Fibroblast of skin of left biceps (primary cell): ENCODE measurements at regions not wholly inside any gene's neighbourhood (a gene's known extent, or its start where the extent isn't known, plus 50 kb on each side); places are given as distances from the start of the nearest gene placed in this dataset.
"Not testable (repeated sequence)": the region's sequence is repeated elsewhere in the genome, so short reads cannot be mapped to it uniquely, and the experiment has no call there.

Source experiments
- DNase-seq, 2 experiments: peaks; one replicate each; pipeline ENCODE4 v3.0.0-alpha.2; 2013; ENCODE audit warnings: low read depth in 2 of 2

- no peak for DNase-seq
These were observed 191.3 kb upstream of the KCNJ3 start for GRCh38 chr2:154507186-154507585.

- DNase-seq: no peak
These were observed 179.6 kb upstream of the KCNJ3 start for GRCh38 chr2:154518872-154519271.

GRCh38 chr2:154520951-154521350 lies 177.5 kb upstream of the KCNJ3 start:
- not testable (repeated sequence) for DNase-seq

GRCh38 chr2:154526234-154526633 lies 172.3 kb upstream of the KCNJ3 start:
- DNase-seq: no peak

- DNase-seq: no peak
These were observed 170.5 kb upstream of the KCNJ3 start for GRCh38 chr2:154527962-154528361.

GRCh38 chr2:154532004-154532403 lies 166.5 kb upstream of the KCNJ3 start:
- DNase-seq: no peak

GRCh38 chr2:154532763-154533162 lies 165.7 kb upstream of the KCNJ3 start:
- DNase-seq: no peak

- no peak for DNase-seq
These were observed 165.1 kb upstream of the KCNJ3 start for GRCh38 chr2:154533300-154533940.

GRCh38 chr2:154537024-154537423 lies 161.5 kb upstream of the KCNJ3 start:
- DNase-seq: no peak

- no peak for DNase-seq
These were observed 160.5 kb upstream of the KCNJ3 start for GRCh38 chr2:154537843-154538450.

- no peak for DNase-seq
These were observed 152.2 kb upstream of the KCNJ3 start for GRCh38 chr2:154546341-154546740.

GRCh38 chr2:154549869-154550268 lies 148.6 kb upstream of the KCNJ3 start:
- no peak for DNase-seq

- no peak for DNase-seq
These were observed 146.8 kb upstream of the KCNJ3 start for GRCh38 chr2:154551649-154552048.

GRCh38 chr2:154554046-154554445 lies 144.4 kb upstream of the KCNJ3 start:
- no peak for DNase-seq

GRCh38 chr2:154555710-154556109 lies 142.8 kb upstream of the KCNJ3 start:
- no peak for DNase-seq

GRCh38 chr2:154556146-154556545 lies 142.3 kb upstream of the KCNJ3 start:
- no peak for DNase-seq

- DNase-seq: no peak
These were observed 141.9 kb upstream of the KCNJ3 start for GRCh38 chr2:154556607-154557006.

- DNase-seq: no peak
These were observed 140.6 kb upstream of the KCNJ3 start for GRCh38 chr2:154557906-154558305.

- no peak for DNase-seq
These were observed 133.1 kb upstream of the KCNJ3 start for GRCh38 chr2:154565433-154565832.

- no peak for DNase-seq
These were observed 130.1 kb upstream of the KCNJ3 start for GRCh38 chr2:154568413-154568812.

GRCh38 chr2:154570501-154570900 lies 128.0 kb upstream of the KCNJ3 start:
- no peak for DNase-seq

- not testable (repeated sequence) for DNase-seq
These were observed 121.8 kb upstream of the KCNJ3 start for GRCh38 chr2:154576699-154577098.

GRCh38 chr2:154577390-154577789 lies 121.1 kb upstream of the KCNJ3 start:
- no peak for DNase-seq

- no peak for DNase-seq
These were observed 117.7 kb upstream of the KCNJ3 start for GRCh38 chr2:154580767-154581166.
